K562 (cell line): ENCODE measurements at regions not wholly inside any gene's neighbourhood (a gene's known extent, or its start where the extent isn't known, plus 50 kb on each side); places are given as distances from the start of the nearest gene placed in this dataset.
A peak's percentile ranks its signal among the peaks of the same experiment; 100 is the strongest.

Experiments used
- ATAC-seq: fragments of 200-7000 bp; cut with Tn5 transposase; 3 replicates; pipeline ENCODE4 v1.9.1; 2020; ENCODE audit warnings: moderate library complexity
- BruUV-seq: library from RNA; stranded (reverse); fragments of 400-500 nt; replicated peaks from 2 replicates; lab custom pipeline; 2021; lab: Mats Ljungman, UMichigan
- CTCF ChIA-PET: fragments of 300-600 bp; formaldehyde crosslinking; extraction: SDS; loops from one replicate; lab custom pipeline; 2021; ENCODE audit warnings: low intra/inter-chr PET ratio; lab: Yijun Ruan, JAX
- POLR2A ChIA-PET: fragments of 300-600, 350-650 bp; sonication (Branson Sonifier 250); formaldehyde crosslinking; extraction: SDS; loops from one replicate; lab custom pipeline; 2021; ENCODE audit warnings: antibody characterized with exemption, inconsistent platforms; lab: Yijun Ruan, JAX
- DNase-seq, 4 experiments: peaks; one replicate each; pipeline versions ENCODE4 v3.0.0 to v3.0.0-alpha.2; 2011 to 2018; ENCODE audit warnings: low spot score in 3 of 4, mixed read lengths in 3 of 4; ENCODE audit errors: extremely low read depth in 1 of 4
- FAIRE-seq: peaks from 2 replicates; lab custom pipeline; 2011; peaks lifted over from hg19 to GRCh38; lab: Jason Lieb, UNC
- H2AFZ ChIP-seq: 2 replicates; pipeline ENCODE4 v1.6.0; 2011; ENCODE audit warnings: low read depth, low read length, control low read depth, inconsistent platforms
- H3K27ac ChIP-seq: fragments of 200-600 bp; 3 replicates; pipeline ENCODE4 v1.8.0; 2011; ENCODE audit warnings: low read depth, mild to moderate bottlenecking, control low read depth, inconsistent platforms, low read length, moderate library complexity, mixed read lengths; ENCODE audit errors: extremely low read depth
- H3K27me3 ChIP-seq, 2 experiments: fragments of 300-600 bp in 1 of 2; 2 replicates in 1 of 2; 3 replicates in 1 of 2; pipeline versions ENCODE4 v1.6.0 to v1.8.0; 2011; ENCODE audit warnings: inconsistent platforms in 2 of 2, low read length in 2 of 2, mild to moderate bottlenecking in 1 of 2, mixed read lengths in 1 of 2, moderate library complexity in 1 of 2; ENCODE audit not compliant: control insufficient read depth in 2 of 2, insufficient read depth in 2 of 2
- H3K36me3 ChIP-seq: fragments of 300-600 bp; 3 replicates; pipeline ENCODE4 v1.8.0; 2011; ENCODE audit warnings: mild to moderate bottlenecking, low read length, inconsistent platforms; ENCODE audit not compliant: control insufficient read depth, insufficient read depth
- H3K4me1 ChIP-seq, 2 experiments: fragments of 200-600 bp in 1 of 2; replicated peaks in 1 of 2; 2 replicates in 1 of 2; 3 replicates in 1 of 2; pipeline versions ENCODE4 v1.5.1 to v1.8.0; 2011; ENCODE audit warnings: inconsistent platforms in 2 of 2, low read length in 2 of 2, mild to moderate bottlenecking in 1 of 2, mixed read lengths in 1 of 2, moderate library complexity in 1 of 2; ENCODE audit not compliant: control insufficient read depth in 2 of 2, insufficient read depth in 2 of 2
- H3K4me2 ChIP-seq: 2 replicates; pipeline ENCODE4 v1.6.1; 2011; ENCODE audit warnings: low read length, control low read depth, inconsistent platforms, mixed read lengths; ENCODE audit not compliant: insufficient read depth
- H3K4me3 ChIP-seq: fragments of 200-600 bp; sonication (generic), shearing (Covaris generic); 2 replicates; pipeline ENCODE4 v1.5.1; 2016; ENCODE audit warnings: control low read depth, inconsistent platforms
- H3K79me2 ChIP-seq: fragments of 200-600 bp; 3 replicates; pipeline ENCODE4 v1.8.0; 2011; ENCODE audit warnings: low read length, inconsistent platforms; ENCODE audit not compliant: control insufficient read depth, insufficient read depth
- H3K9ac ChIP-seq, 2 experiments: 2 replicates each; pipeline versions ENCODE4 v1.6.0 to v1.6.1; 2011; ENCODE audit warnings: low read depth in 2 of 2, low read length in 2 of 2, control low read depth in 1 of 2, inconsistent platforms in 1 of 2, mild to moderate bottlenecking in 1 of 2, mixed read lengths in 1 of 2; ENCODE audit not compliant: insufficient read depth in 1 of 2
- H3K9me1 ChIP-seq: one replicate; pipeline ENCODE4 v1.6.0; 2011; ENCODE audit warnings: inconsistent platforms, mild to moderate bottlenecking, low read length, moderate library complexity; ENCODE audit not compliant: control insufficient read depth, insufficient read depth
- H3K9me3 ChIP-seq: replicated peaks from 2 replicates; pipeline ENCODE4 v1.5.1; 2011; ENCODE audit warnings: low read depth, low read length, inconsistent platforms; ENCODE audit not compliant: control insufficient read depth, insufficient read depth
- H4K20me1 ChIP-seq: replicated peaks from 2 replicates; pipeline ENCODE4 v1.6.1; 2011; ENCODE audit warnings: low read length, inconsistent platforms, mixed read lengths; ENCODE audit not compliant: control insufficient read depth, insufficient read depth
- ARID2 ChIP-seq: fragments of 450-650 bp; IDR thresholded peaks from 2 replicates; pipeline ENCODE4 v1.6.1; 2017; ENCODE audit warnings: antibody characterized with exemption, mild to moderate bottlenecking
- BRF1 ChIP-seq: IDR thresholded peaks from 3 replicates; pipeline ENCODE4 v1.6.1; 2011; ENCODE audit warnings: borderline replicate concordance, mild to moderate bottlenecking; ENCODE audit not compliant: insufficient read length; ENCODE audit errors: extremely low read depth
- DDX20 ChIP-seq: fragments of 450-650 bp; IDR thresholded peaks from 2 replicates; pipeline ENCODE4 v1.6.1; 2016; ENCODE audit warnings: missing genetic modification characterization, low read depth, mild to moderate bottlenecking, missing compliant biosample characterization, moderate library complexity
- DNMT1 ChIP-seq: fragments of 450-650 bp; IDR thresholded peaks from 2 replicates; pipeline ENCODE4 v1.6.1; 2016; ENCODE audit warnings: antibody characterized with exemption, mild to moderate bottlenecking
- EWSR1 ChIP-seq: fragments of 450-650 bp; IDR thresholded peaks from 2 replicates; pipeline ENCODE4 v1.6.1; 2018; ENCODE audit warnings: borderline replicate concordance, mild to moderate bottlenecking, low read depth, moderate library complexity; ENCODE audit not compliant: partially characterized antibody
- ID3 ChIP-seq, 2 experiments: fragments of 250-450 bp in 1 of 2; fragments of 450-650 bp in 1 of 2; sonication (Bioruptor Pico) in 1 of 2; IDR thresholded peaks; 2 replicates each; pipeline versions ENCODE4 v1.6.1 to v1.8.0; 2016 to 2021; ENCODE audit warnings: mild to moderate bottlenecking in 2 of 2, moderate library complexity in 2 of 2, missing compliant biosample characterization in 1 of 2, missing genetic modification characterization in 1 of 2
- KLF13 ChIP-seq: fragments of 450-650 bp; IDR thresholded peaks from 2 replicates; pipeline ENCODE4 v1.6.1; 2016; ENCODE audit warnings: missing genetic modification characterization, low read depth, mild to moderate bottlenecking, missing compliant biosample characterization, moderate library complexity, borderline replicate concordance
- MTA2 ChIP-seq: fragments of 450-650 bp; IDR thresholded peaks from 2 replicates; pipeline ENCODE4 v1.6.1; 2016; ENCODE audit warnings: low read depth
- MYC ChIP-seq, 2 experiments: fragments of 250-450 bp in 1 of 2; sonication (Bioruptor Pico) in 1 of 2; IDR thresholded peaks; 2 replicates each; pipeline versions ENCODE4 v1.5.1 to v1.6.1; 2012 to 2021; ENCODE audit warnings: low read depth in 2 of 2, borderline replicate concordance in 1 of 2, improper control_type of control experiment in 1 of 2, low read length in 1 of 2, mild to moderate bottlenecking in 1 of 2, moderate library complexity in 1 of 2
- MYNN ChIP-seq, 2 experiments: sonication (generic); formaldehyde crosslinking in 1 of 2; IDR thresholded peaks; 2 replicates each; pipeline versions ENCODE4 v1.5.0 to v1.6.1; 2016 to 2020; ENCODE audit warnings: antibody characterized with exemption in 1 of 2, missing genetic modification reagents in 1 of 2
- NONO ChIP-seq, 2 experiments: fragments of 200-400 bp in 1 of 2; fragments of 450-650 bp in 1 of 2; formaldehyde crosslinking in 1 of 2; IDR thresholded peaks; 2 replicates each; pipeline ENCODE4 v1.6.1; 2017; ENCODE audit warnings: low read depth in 2 of 2, mild to moderate bottlenecking in 2 of 2, moderate library complexity in 2 of 2, low read length in 1 of 2
- POLR2G ChIP-seq: fragments of 200-400 bp; formaldehyde crosslinking; IDR thresholded peaks from 2 replicates; pipeline ENCODE4 v1.6.1; 2017; ENCODE audit warnings: low read depth, mild to moderate bottlenecking, antibody characterized with exemption, low read length, moderate library complexity
- POU5F1 ChIP-seq: fragments of 150-350 bp; IDR thresholded peaks from 2 replicates; pipeline ENCODE4 v1.6.1; 2014; ENCODE audit warnings: borderline replicate concordance, low read length, low read depth, mild to moderate bottlenecking; ENCODE audit not compliant: partially characterized antibody
- TOE1 ChIP-seq, 2 experiments: fragments of 450-650 bp in 1 of 2; sonication (generic) in 1 of 2; formaldehyde crosslinking in 1 of 2; IDR thresholded peaks; 2 replicates each; pipeline versions ENCODE4 v1.7.1 to v1.8.0; 2016 to 2022; ENCODE audit warnings: borderline replicate concordance in 2 of 2, mild to moderate bottlenecking in 2 of 2, antibody characterized with exemption in 1 of 2, inconsistent platforms in 1 of 2, low read depth in 1 of 2, missing genetic modification reagents in 1 of 2, moderate library complexity in 1 of 2
- ZNF217 ChIP-seq: sonication (generic); formaldehyde crosslinking; IDR thresholded peaks from 2 replicates; pipeline ENCODE4 v1.8.0; 2022; ENCODE audit warnings: mild to moderate bottlenecking, missing genetic modification reagents
- ZNF398 ChIP-seq: fragments of 250-450 bp; sonication (Bioruptor Pico); IDR thresholded peaks from 2 replicates; pipeline ENCODE4 v1.8.0; 2021; ENCODE audit warnings: moderate library complexity, mild to moderate bottlenecking, inconsistent platforms
- WGBS: fragments of 100-300 bp; shearing (Covaris generic); methylation state at CpG from one replicate; pipeline ENCODE4 v1.1.6; 2016; ENCODE audit warnings: low coverage, mixed read lengths; ENCODE audit not compliant: insufficient coverage; ENCODE audit errors: missing lambda C conversion rate; 5-methylcytosine and 5-hydroxymethylcytosine counted together
- in situ Hi-C: fragments of 300-500 bp; cut with MboI; formaldehyde crosslinking; loops from 4 replicates; pipeline ENCODE4 v1.15.0; 2018; ENCODE audit warnings: inconsistent platforms, mixed read lengths
- intact Hi-C: fragments of 100-400 bp; cut with micrococcal nuclease; formaldehyde crosslinking; loops from 2 replicates; pipeline ENCODE4 v1.14.2; 2022

- no TSS peak for BruUV-seq
- in situ Hi-C loops, result no loop called here
- H3K9ac ChIP-seq, result no peak overlapping the region
- H3K4me2 ChIP-seq, result no peak overlapping the region
- intact Hi-C loops, result no loop called here
- H3K36me3 ChIP-seq, result no peaks in the 10 kb centered on the region
- no peaks in the 10 kb centered on the region for H3K79me2 ChIP-seq
- H3K4me1 ChIP-seq, result peaks cover 0 to 9% of the 10 kb centered on the region in 2 experiments; a peak in 2 of 5 replicates
- ATAC-seq, result no peak
- H3K27ac ChIP-seq, result no peak overlapping the region
- peak overlapping the region; percentile 38 for H2AFZ ChIP-seq
- no peak overlapping the region for H3K4me3 ChIP-seq
- no peaks in the 10 kb centered on the region for H3K27me3 ChIP-seq
- H4K20me1 ChIP-seq, result no peaks in the 10 kb centered on the region
- POLR2A ChIA-PET, result interaction anchor here (0.6 to 1.2 kb wide), 2 partner anchors 13 to 132 kb away, joined by 3 read pairs; no protein-coding TSS in a partner anchor
- CTCF ChIA-PET, result no interaction called here
- DNase-seq, result no peak
- WGBS, result 84% methylated on average over 4 of the region's 5 CpGs
- no peak for TF ChIP-seq DDX20
- TF ChIP-seq POU5F1, result no peak
- no peak for TF ChIP-seq MYC (IDR thresholded peaks at IDR 0.05; ENCODE audit: low read depth, low read length)
- no peak for TF ChIP-seq MYC (CRISPR knock-in tag; IDR thresholded peaks at IDR 0.05; ENCODE audit: borderline replicate concordance, low read depth)
- TF ChIP-seq MTA2, result no peak
- TF ChIP-seq ZNF217, result no peak
- TF ChIP-seq MYNN (IDR thresholded peaks at IDR 0.05), result no peak
- no peak for TF ChIP-seq MYNN (CRISPR knock-in tag; IDR thresholded peaks at IDR 0.05)
- no peak for TF ChIP-seq ZNF398 (CRISPR knock-in tag)
- no peak for TF ChIP-seq ID3 (CRISPR knock-in tag; IDR thresholded peaks at IDR 0.05)
- TF ChIP-seq ID3 (tag; IDR thresholded peaks at IDR 0.05), result no peak
- no peak for TF ChIP-seq NONO (IDR thresholded peaks at IDR 0.05; ENCODE audit: low read depth in 2 of 2, low read length in 1 of 2)
- TF ChIP-seq EWSR1, result no peak
- TF ChIP-seq ARID2, result no peak
- no peak for TF ChIP-seq TOE1 (IDR thresholded peaks at IDR 0.05; ENCODE audit: borderline replicate concordance)
- no peak for TF ChIP-seq TOE1 (CRISPR knock-in tag; IDR thresholded peaks at IDR 0.05; ENCODE audit: borderline replicate concordance, low read depth)
- no peak for TF ChIP-seq POLR2G
- no peak for TF ChIP-seq DNMT1
- TF ChIP-seq KLF13, result no peak
- no peak for TF ChIP-seq BRF1
- no peaks in the 10 kb centered on the region for H3K9me1 ChIP-seq
- no peak for FAIRE-seq
- 0 out of 2 replicates have a peak, but pooled peaks cover 6% of the 10 kb centered on the region for H3K9me3 ChIP-seq
These were observed 424.8 kb upstream of the ZEB2 start for GRCh38 chr2:144944546-144945220.
